ENCODE measurements at regions not wholly inside any gene's neighbourhood (a gene's known extent, or its start where the extent isn't known, plus 50 kb on each side); places are given as distances from the start of the nearest gene placed in this dataset.

DNA sequence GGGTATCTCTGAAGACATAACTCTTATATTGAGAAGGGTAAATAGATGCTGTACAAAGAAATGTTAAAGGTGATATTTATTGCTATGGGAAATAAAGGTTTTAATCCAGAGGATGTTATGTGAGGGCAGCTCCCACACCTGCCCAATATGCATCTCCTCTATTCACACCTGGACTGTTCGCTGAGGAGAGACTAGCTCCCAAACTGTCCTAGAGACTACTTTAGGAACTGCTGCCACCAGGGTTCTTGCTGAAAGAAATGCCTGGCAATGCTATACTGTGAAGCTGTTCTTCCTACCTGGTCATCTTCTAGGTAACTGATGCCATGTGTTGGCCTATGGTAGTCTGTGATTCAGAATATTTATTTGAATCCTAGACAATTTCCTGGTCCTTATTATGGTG is 1421.5 kb upstream of the SPRY2 start:
- TF ChIP-seq LEF1 (IDR thresholded peaks at IDR 0.05; ENCODE audit: borderline replicate concordance), result no peak
- no peak for TF ChIP-seq L3MBTL2 (conservative IDR thresholded peaks at IDR 0.05)
- TF ChIP-seq FOXA1 (IDR thresholded peaks at IDR 0.05), result no peak
- no peak for TF ChIP-seq ARNT (IDR thresholded peaks at IDR 0.05)
- DNase-seq (ENCODE audit: extremely low spot score), result no peak
- ChIA-PET POLR2A (no interaction called here), CTCF (interaction anchor here (0.7 kb wide), 1 partner anchor 817 kb away, joined by 4 read pairs; no protein-coding TSS in a partner anchor)

DNA sequence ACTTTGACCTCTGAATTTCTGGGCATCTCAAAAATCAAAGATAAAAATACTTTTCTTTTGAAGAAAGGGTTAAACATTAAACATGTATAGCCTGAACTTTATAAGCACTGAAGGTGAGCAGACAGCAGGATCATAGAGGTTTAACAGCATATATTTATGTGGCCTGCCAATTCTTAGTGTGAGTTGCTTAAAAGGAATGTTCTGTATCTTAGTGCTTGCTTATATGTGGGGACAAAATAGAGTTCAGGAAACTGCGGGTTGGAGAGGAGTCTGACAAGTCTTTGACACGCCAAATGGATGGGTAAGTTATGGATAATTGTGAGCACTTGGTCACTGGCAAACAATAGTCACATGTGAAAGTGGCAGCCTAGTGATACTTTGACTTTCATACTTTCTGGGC is 1419.4 kb upstream of the SPRY2 start:
- TF ChIP-seq BHLHE40 (IDR thresholded peaks at IDR 0.05; ENCODE audit: borderline replicate concordance) (no peak), HDGF (IDR thresholded peaks at IDR 0.05; ENCODE audit: borderline replicate concordance) (no peak), ZNF384 (IDR thresholded peaks at IDR 0.05) (no peak), LEF1 (IDR thresholded peaks at IDR 0.05; ENCODE audit: borderline replicate concordance) (no peak), NFRKB (IDR thresholded peaks at IDR 0.05) (no peak), FOXM1 (IDR thresholded peaks at IDR 0.05; ENCODE audit: borderline replicate concordance) (no peak)
- ChIA-PET CTCF (no interaction called here), POLR2A (no interaction called here)
- no peak for DNase-seq (ENCODE audit: extremely low spot score)

DNA sequence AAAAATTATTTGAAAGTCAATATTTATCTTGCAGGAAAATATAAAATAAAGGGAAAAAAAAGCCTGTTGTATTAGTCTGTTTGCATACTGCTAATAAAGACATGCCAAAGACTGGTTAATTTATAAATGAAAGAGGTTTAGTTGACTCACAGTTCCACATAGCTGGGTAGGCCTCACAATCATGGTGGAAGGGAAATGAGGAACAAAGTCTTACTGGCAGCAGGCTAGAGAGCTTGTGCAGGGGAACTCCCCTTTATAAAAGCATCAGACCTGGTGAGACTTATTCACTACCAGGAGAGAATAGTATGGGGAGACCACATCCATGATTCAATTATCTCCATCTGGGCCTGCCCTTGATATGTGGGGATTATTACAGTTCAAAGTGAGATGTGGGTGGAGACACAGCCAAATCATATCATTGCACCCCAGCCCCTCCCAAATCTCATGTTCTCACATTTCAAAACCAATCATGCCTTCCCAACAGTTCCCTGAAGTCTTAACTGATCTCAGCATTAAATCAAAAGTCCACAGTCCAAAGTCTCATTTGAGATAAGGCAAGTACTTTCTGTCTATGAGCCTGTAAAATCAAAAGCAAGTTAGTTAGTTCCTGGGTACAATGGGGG is 1416.5 kb upstream of the SPRY2 start:
- TF ChIP-seq FOXK2 (IDR thresholded peaks at IDR 0.05) (no peak), L3MBTL2 (conservative IDR thresholded peaks at IDR 0.05) (no peak), NFRKB (IDR thresholded peaks at IDR 0.05) (no peak), ELF4 (IDR thresholded peaks at IDR 0.05) (no peak), TARDBP (IDR thresholded peaks at IDR 0.05) (no peak), LEF1 (IDR thresholded peaks at IDR 0.05; ENCODE audit: borderline replicate concordance) (no peak), SP1 (IDR thresholded peaks at IDR 0.05) (no peak), FOXA1 (IDR thresholded peaks at IDR 0.05) (no peak), CTBP1 (IDR thresholded peaks at IDR 0.05; ENCODE audit: borderline replicate concordance) (no peak), HDGF (IDR thresholded peaks at IDR 0.05; ENCODE audit: borderline replicate concordance) (no peak), SUZ12 (IDR thresholded peaks at IDR 0.05) (no peak), ZNF384 (IDR thresholded peaks at IDR 0.05) (no peak), BHLHE40 (IDR thresholded peaks at IDR 0.05; ENCODE audit: borderline replicate concordance) (no peak), FOXM1 (IDR thresholded peaks at IDR 0.05; ENCODE audit: borderline replicate concordance) (no peak), ARNT (IDR thresholded peaks at IDR 0.05) (no peak)
- TF ChIP-seq, protein P1, sequence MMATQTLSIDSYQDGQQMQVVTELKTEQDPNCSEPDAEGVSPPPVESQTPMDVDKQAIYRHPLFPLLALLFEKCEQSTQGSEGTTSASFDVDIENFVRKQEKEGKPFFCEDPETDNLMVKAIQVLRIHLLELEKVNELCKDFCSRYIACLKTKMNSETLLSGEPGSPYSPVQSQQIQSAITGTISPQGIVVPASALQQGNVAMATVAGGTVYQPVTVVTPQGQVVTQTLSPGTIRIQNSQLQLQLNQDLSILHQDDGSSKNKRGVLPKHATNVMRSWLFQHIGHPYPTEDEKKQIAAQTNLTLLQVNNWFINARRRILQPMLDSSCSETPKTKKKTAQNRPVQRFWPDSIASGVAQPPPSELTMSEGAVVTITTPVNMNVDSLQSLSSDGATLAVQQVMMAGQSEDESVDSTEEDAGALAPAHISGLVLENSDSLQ (IDR thresholded peaks at IDR 0.05), result no peak
- ChIA-PET CTCF (no interaction called here), POLR2A (no interaction called here)
- no peak for DNase-seq (ENCODE audit: extremely low spot score)

DNA sequence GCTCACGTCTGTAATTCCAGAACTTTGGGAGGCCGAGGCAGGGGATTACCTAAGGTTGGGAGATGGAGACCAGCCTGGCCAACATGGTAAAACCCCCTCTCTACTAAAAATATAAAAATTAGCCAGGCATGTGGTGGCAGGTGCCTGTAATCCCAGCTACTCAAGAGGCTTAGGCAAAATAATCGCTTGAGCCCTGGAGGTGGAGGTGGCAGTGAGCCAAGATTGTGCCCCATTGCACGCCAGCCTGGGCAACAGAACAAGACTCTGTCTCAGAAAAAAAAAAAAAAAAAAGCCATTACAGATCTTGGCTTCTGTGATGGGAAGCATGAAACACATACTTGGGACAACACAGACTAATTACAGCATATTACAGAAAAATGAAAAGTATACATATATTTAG is 1404.5 kb upstream of the SPRY2 start:
- TF ChIP-seq L3MBTL2 (conservative IDR thresholded peaks at IDR 0.05) (no peak), LEF1 (IDR thresholded peaks at IDR 0.05; ENCODE audit: borderline replicate concordance) (no peak), FOXM1 (IDR thresholded peaks at IDR 0.05; ENCODE audit: borderline replicate concordance) (no peak), ZNF384 (IDR thresholded peaks at IDR 0.05) (no peak), SP1 (IDR thresholded peaks at IDR 0.05) (no peak), SUZ12 (IDR thresholded peaks at IDR 0.05) (no peak), CTBP1 (IDR thresholded peaks at IDR 0.05; ENCODE audit: borderline replicate concordance) (no peak), FOXA1 (IDR thresholded peaks at IDR 0.05) (no peak), HDGF (IDR thresholded peaks at IDR 0.05; ENCODE audit: borderline replicate concordance) (no peak), BHLHE40 (IDR thresholded peaks at IDR 0.05; ENCODE audit: borderline replicate concordance) (no peak), NFRKB (IDR thresholded peaks at IDR 0.05) (no peak), ARNT (IDR thresholded peaks at IDR 0.05) (no peak)
- TF ChIP-seq, protein P1 (IDR thresholded peaks at IDR 0.05), result no peak
- ChIA-PET POLR2A (no interaction called here), CTCF (no interaction called here)
- DNase-seq (ENCODE audit: extremely low spot score), result no peak

DNA sequence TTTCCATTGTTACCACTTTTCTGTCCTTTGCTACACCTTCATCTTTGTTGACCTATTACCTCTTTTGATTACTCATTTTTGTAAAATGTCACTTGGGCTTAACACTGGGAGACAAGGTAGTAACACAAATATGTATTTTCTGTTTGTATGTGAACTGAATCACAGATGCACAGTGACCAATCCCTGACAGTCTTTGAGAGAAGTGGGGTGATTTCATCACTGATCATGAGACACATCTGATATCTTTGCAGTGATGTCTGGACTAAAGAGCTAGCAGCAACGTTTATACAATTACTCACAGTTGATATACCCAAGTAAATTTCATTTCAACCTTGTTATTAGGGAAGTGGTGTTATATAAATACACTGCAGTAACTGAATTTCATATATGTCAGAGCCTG is 1397.4 kb upstream of the SPRY2 start:
- TF ChIP-seq SUZ12 (IDR thresholded peaks at IDR 0.05), result no peak
- no peak for DNase-seq (ENCODE audit: extremely low spot score)
- ChIA-PET CTCF (no interaction called here), POLR2A (no interaction called here)

DNA sequence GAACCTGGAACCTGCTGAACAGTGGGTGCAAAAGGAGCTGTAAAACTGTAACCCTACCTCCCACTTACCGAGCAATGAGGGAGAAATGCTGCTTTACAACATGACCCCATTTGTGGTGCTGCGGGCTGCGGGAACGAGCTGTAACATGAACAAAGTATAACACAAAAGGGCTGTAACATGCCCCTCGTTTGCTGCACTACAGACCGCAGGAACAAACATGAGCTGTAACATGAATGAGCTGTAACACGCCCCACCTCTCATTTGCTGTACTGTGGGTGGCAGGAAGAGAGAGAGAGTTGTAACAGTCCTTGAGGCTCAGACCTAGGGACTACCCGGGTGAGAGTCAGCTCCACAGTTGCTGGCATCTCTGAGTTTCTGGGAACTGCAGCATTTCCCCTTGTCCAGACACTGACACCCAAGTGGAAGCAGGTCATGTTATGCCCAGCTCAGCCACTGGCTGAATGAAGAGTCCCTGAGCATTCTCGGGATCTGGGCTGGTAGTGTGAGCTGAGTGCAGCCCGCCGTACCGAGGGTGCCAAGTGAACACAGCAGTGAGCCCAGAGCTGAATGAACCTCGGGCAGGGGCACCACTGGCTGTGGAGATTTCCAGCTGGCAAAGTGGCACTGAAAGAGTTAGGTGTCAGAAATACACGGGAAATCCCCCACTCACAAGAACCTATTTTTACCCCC is 1385.3 kb upstream of the SPRY2 start:
- no peak for DNase-seq (ENCODE audit: extremely low spot score)
- no peak for TF ChIP-seq SP1 (IDR thresholded peaks at IDR 0.05)
- TF ChIP-seq L3MBTL2 (conservative IDR thresholded peaks at IDR 0.05), result no peak
- no peak for TF ChIP-seq SUZ12 (IDR thresholded peaks at IDR 0.05)
- TF ChIP-seq ELF4 (IDR thresholded peaks at IDR 0.05), result no peak
- TF ChIP-seq FOXA1 (IDR thresholded peaks at IDR 0.05), result no peak
- no peak for TF ChIP-seq HDGF (IDR thresholded peaks at IDR 0.05; ENCODE audit: borderline replicate concordance)
- no peak for TF ChIP-seq FOXM1 (IDR thresholded peaks at IDR 0.05; ENCODE audit: borderline replicate concordance)
- no peak for TF ChIP-seq TARDBP (IDR thresholded peaks at IDR 0.05)
- TF ChIP-seq LEF1 (IDR thresholded peaks at IDR 0.05; ENCODE audit: borderline replicate concordance), result no peak
- TF ChIP-seq CTBP1 (IDR thresholded peaks at IDR 0.05; ENCODE audit: borderline replicate concordance), result no peak
- no peak for TF ChIP-seq ZNF384 (IDR thresholded peaks at IDR 0.05)
- TF ChIP-seq ARNT (IDR thresholded peaks at IDR 0.05), result no peak
- no peak for TF ChIP-seq FOXK2 (IDR thresholded peaks at IDR 0.05)
- TF ChIP-seq NFRKB (IDR thresholded peaks at IDR 0.05), result no peak
- TF ChIP-seq, protein P1 (IDR thresholded peaks at IDR 0.05), result no peak
- no peak for TF ChIP-seq BHLHE40 (IDR thresholded peaks at IDR 0.05; ENCODE audit: borderline replicate concordance)
- POLR2A ChIA-PET, result no interaction called here
- CTCF ChIA-PET, result no interaction called here
